ENCODE measurements at regions not wholly inside any gene's neighbourhood (a gene's known extent, or its start where the extent isn't known, plus 50 kb on each side); places are given as distances from the start of the nearest gene placed in this dataset.

DNA sequence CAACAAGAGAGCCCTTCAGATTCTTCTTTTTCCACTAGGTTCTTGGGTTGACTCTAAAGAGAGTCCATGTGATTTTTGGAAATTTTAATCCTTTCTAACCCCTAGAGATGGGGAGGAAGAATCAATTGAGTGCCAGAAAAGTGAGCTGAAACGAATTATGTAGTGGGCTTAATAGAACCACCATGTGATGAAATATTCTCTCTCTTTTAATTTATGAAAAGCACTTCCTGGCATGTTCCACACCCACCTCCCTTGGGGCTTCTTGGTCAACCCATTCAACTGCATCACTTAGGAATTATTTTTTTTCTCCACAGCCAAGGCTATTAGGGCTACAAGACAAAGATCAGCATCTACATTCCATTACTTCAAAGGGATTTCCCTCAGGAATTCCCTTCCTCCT is 79.6 kb downstream of the ZC3H11B start:
- Histone ChIP-seq H3K9me3 (ENCODE audit: control insufficient read depth in 1 of 2, insufficient read depth in 1 of 2, low read depth in 1 of 2, low read length in 2 of 2) (no peaks in the 10 kb centered on the region), H2AFZ (ENCODE audit: low read depth, low read length, poor library complexity, severe bottlenecking) (no peak overlapping the region), H3K27ac (ENCODE audit: low read depth, low read length) (no peak overlapping the region), H3K4me2 (ENCODE audit: low read length) (no peak overlapping the region), H3K27me3 (ENCODE audit: insufficient read depth, low read length) (peaks cover 10% of the 10 kb centered on the region; the same call in 1 of the 2 replicates), H3K9ac (ENCODE audit: low read length) (no peak overlapping the region), H3K79me2 (ENCODE audit: insufficient read depth, low read length) (no peaks in the 10 kb centered on the region), H3K4me3 (replicated peaks in 1 of 2; ENCODE audit: low read depth in 1 of 2, low read length in 2 of 2) (no peak overlapping the region), H3K9me2 (ENCODE audit: insufficient read depth) (no peaks in the 10 kb centered on the region), H3K36me3 (ENCODE audit: control insufficient read depth in 1 of 2, insufficient read depth in 2 of 2, low read length in 2 of 2) (no peaks in the 10 kb centered on the region), H3K4me1 (ENCODE audit: control insufficient read depth in 1 of 2, insufficient read depth in 2 of 2, low read length in 2 of 2) (no peaks in the 10 kb centered on the region), H4K20me1 (ENCODE audit: insufficient read depth) (no peaks in the 10 kb centered on the region)
- ATAC-seq (no peak), DNase-seq (ENCODE audit: low read depth, low spot score) (no peak)
- CTCF ChIA-PET: no interaction called here
- RAD21 ChIA-PET (ENCODE audit: low non-redundant PET in 1 of 2, low total read pairs in 2 of 2, uncharacterized antibody in 2 of 2, unreplicated experiment in 2 of 2): no interaction called here
- no TSS peak for BruUV-seq (replicated peaks)
- POLR2A ChIA-PET: no interaction called here
- intact Hi-C loops (cut with micrococcal nuclease): no loop called here
- TF ChIP-seq JUND (IDR thresholded peaks at IDR 0.05): no peak
- no peak for TF ChIP-seq ZFX (IDR thresholded peaks at IDR 0.05)
- TF ChIP-seq ZNF274 (IDR thresholded peaks at IDR 0.05; ENCODE audit: low read depth, low read length): no peak
- TF ChIP-seq, protein P1, sequence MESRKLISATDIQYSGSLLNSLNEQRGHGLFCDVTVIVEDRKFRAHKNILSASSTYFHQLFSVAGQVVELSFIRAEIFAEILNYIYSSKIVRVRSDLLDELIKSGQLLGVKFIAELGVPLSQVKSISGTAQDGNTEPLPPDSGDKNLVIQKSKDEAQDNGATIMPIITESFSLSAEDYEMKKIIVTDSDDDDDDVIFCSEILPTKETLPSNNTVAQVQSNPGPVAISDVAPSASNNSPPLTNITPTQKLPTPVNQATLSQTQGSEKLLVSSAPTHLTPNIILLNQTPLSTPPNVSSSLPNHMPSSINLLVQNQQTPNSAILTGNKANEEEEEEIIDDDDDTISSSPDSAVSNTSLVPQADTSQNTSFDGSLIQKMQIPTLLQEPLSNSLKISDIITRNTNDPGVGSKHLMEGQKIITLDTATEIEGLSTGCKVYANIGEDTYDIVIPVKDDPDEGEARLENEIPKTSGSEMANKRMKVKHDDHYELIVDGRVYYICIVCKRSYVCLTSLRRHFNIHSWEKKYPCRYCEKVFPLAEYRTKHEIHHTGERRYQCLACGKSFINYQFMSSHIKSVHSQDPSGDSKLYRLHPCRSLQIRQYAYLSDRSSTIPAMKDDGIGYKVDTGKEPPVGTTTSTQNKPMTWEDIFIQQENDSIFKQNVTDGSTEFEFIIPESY (IDR thresholded peaks at IDR 0.05; ENCODE audit: extremely low read depth, insufficient replicate concordance, low read length): no peak
- TF ChIP-seq, protein P2, sequence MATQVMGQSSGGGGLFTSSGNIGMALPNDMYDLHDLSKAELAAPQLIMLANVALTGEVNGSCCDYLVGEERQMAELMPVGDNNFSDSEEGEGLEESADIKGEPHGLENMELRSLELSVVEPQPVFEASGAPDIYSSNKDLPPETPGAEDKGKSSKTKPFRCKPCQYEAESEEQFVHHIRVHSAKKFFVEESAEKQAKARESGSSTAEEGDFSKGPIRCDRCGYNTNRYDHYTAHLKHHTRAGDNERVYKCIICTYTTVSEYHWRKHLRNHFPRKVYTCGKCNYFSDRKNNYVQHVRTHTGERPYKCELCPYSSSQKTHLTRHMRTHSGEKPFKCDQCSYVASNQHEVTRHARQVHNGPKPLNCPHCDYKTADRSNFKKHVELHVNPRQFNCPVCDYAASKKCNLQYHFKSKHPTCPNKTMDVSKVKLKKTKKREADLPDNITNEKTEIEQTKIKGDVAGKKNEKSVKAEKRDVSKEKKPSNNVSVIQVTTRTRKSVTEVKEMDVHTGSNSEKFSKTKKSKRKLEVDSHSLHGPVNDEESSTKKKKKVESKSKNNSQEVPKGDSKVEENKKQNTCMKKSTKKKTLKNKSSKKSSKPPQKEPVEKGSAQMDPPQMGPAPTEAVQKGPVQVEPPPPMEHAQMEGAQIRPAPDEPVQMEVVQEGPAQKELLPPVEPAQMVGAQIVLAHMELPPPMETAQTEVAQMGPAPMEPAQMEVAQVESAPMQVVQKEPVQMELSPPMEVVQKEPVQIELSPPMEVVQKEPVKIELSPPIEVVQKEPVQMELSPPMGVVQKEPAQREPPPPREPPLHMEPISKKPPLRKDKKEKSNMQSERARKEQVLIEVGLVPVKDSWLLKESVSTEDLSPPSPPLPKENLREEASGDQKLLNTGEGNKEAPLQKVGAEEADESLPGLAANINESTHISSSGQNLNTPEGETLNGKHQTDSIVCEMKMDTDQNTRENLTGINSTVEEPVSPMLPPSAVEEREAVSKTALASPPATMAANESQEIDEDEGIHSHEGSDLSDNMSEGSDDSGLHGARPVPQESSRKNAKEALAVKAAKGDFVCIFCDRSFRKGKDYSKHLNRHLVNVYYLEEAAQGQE (IDR thresholded peaks at IDR 0.05; ENCODE audit: low read depth): no peak
- TF ChIP-seq SIN3A (IDR thresholded peaks at IDR 0.05; ENCODE audit: low read depth): no peak
- TF ChIP-seq YY1 (IDR thresholded peaks at IDR 0.05; ENCODE audit: extremely low read depth, insufficient replicate concordance, low read depth, low read length): no peak
- TF ChIP-seq, protein P3, sequence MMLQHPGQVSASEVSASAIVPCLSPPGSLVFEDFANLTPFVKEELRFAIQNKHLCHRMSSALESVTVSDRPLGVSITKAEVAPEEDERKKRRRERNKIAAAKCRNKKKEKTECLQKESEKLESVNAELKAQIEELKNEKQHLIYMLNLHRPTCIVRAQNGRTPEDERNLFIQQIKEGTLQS (IDR thresholded peaks at IDR 0.05): no peak
- no peak for TF ChIP-seq FOSL1 (IDR thresholded peaks at IDR 0.05; ENCODE audit: low read depth)
- TF ChIP-seq ELF1 (IDR thresholded peaks at IDR 0.05; ENCODE audit: borderline replicate concordance, low read depth): no peak
- TF ChIP-seq POLR2AphosphoS5 (IDR thresholded peaks at IDR 0.05; ENCODE audit: low read depth, low read length): no peak
- no peak for TF ChIP-seq TCF7L2 (IDR thresholded peaks at IDR 0.05; ENCODE audit: borderline replicate concordance, extremely low read depth, insufficient read depth, insufficient read length)

Data from HCT116 (cell line).